ENCODE measurements at regions not wholly inside any gene's neighbourhood (a gene's known extent, or its start where the extent isn't known, plus 50 kb on each side); places are given as distances from the start of the nearest gene placed in this dataset.

GRCh38 chr1:221394011-221394544, 347.8 kb downstream of the DUSP10 start:
- DNase-seq, result no peak

GRCh38 chr1:221396526-221396925, 345.4 kb downstream of the DUSP10 start:
- no peak for DNase-seq

GRCh38 chr1:221397141-221397540, 344.7 kb downstream of the DUSP10 start:
- no peak for DNase-seq

GRCh38 chr1:221397606-221398005, 344.3 kb downstream of the DUSP10 start:
- no peak for DNase-seq

GRCh38 chr1:221405146-221405545, 336.7 kb downstream of the DUSP10 start:
- no peak for DNase-seq

GRCh38 chr1:221408117-221408803, 333.6 kb downstream of the DUSP10 start:
- no peak for DNase-seq

- DNase-seq, result no peak
These were observed 330.6 kb downstream of the DUSP10 start for GRCh38 chr1:221411283-221411682.

GRCh38 chr1:221414772-221415539, 326.9 kb downstream of the DUSP10 start:
- DNase-seq, result no peak

- DNase-seq, result no peak
These were observed 326.2 kb downstream of the DUSP10 start for GRCh38 chr1:221415651-221416050.

GRCh38 chr1:221416142-221416541, 325.7 kb downstream of the DUSP10 start:
- DNase-seq, result no peak

GRCh38 chr1:221416723-221417122, 325.2 kb downstream of the DUSP10 start:
- DNase-seq, result no peak

- DNase-seq, result no peak
These were observed 323.5 kb downstream of the DUSP10 start for GRCh38 chr1:221418346-221418745.

- DNase-seq, result no peak
These were observed 322.3 kb downstream of the DUSP10 start for GRCh38 chr1:221419513-221420095.

GRCh38 chr1:221429264-221429663, 312.6 kb downstream of the DUSP10 start:
- DNase-seq, result no peak

- DNase-seq, result no peak
These were observed 311.5 kb downstream of the DUSP10 start for GRCh38 chr1:221430152-221430960.

GRCh38 chr1:221431068-221431651, 310.7 kb downstream of the DUSP10 start:
- no peak for DNase-seq

- no peak for DNase-seq
These were observed 309.9 kb downstream of the DUSP10 start for GRCh38 chr1:221431961-221432360.

GRCh38 chr1:221435504-221435904, 306.4 kb downstream of the DUSP10 start:
- no peak for DNase-seq

GRCh38 chr1:221437171-221437570, 304.7 kb downstream of the DUSP10 start:
- no peak for DNase-seq

- DNase-seq, result no peak
These were observed 304.0 kb downstream of the DUSP10 start for GRCh38 chr1:221437926-221438325.

GRCh38 chr1:221439008-221439746, 302.7 kb downstream of the DUSP10 start:
- no peak for DNase-seq
